ENCODE measurements at regions not wholly inside any gene's neighbourhood (a gene's known extent, or its start where the extent isn't known, plus 50 kb on each side); places are given as distances from the start of the nearest gene placed in this dataset.

DNA sequence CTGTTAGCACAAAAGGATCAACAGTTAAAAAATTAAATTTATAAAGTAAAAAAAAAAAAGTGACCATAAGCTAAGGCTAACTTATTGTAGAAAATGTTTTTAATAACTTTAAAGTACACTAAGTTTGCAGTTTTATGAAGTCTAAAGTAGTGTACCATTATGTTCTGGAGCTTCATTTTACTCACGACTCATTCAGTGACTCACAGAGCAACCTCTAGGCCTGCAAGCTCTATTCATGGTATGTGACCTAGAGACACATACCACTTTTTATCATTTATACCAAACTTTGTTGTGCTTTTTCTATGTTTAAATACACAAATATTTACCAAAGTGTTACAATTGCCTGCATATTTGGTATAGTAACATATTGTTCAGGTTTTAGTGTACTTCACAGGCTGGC, 1552.3 kb downstream of the OTOL1 start:
- TF ChIP-seq, protein P1, sequence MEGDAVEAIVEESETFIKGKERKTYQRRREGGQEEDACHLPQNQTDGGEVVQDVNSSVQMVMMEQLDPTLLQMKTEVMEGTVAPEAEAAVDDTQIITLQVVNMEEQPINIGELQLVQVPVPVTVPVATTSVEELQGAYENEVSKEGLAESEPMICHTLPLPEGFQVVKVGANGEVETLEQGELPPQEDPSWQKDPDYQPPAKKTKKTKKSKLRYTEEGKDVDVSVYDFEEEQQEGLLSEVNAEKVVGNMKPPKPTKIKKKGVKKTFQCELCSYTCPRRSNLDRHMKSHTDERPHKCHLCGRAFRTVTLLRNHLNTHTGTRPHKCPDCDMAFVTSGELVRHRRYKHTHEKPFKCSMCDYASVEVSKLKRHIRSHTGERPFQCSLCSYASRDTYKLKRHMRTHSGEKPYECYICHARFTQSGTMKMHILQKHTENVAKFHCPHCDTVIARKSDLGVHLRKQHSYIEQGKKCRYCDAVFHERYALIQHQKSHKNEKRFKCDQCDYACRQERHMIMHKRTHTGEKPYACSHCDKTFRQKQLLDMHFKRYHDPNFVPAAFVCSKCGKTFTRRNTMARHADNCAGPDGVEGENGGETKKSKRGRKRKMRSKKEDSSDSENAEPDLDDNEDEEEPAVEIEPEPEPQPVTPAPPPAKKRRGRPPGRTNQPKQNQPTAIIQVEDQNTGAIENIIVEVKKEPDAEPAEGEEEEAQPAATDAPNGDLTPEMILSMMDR (IDR thresholded peaks at IDR 0.05; ENCODE audit: insufficient read depth, low read depth, low read length): no peak
- no peak for TF ChIP-seq EZH2 (IDR thresholded peaks at IDR 0.05; ENCODE audit: insufficient read depth, low read length)
